HG02678 (cell line): ENCODE measurements at regions not wholly inside any gene's neighbourhood (a gene's known extent, or its start where the extent isn't known, plus 50 kb on each side); places are given as distances from the start of the nearest gene placed in this dataset.
A peak's percentile ranks its signal among the peaks of the same experiment; 100 is the strongest.

ENCODE experiments used
- ATAC-seq: cut with Tn5 transposase; IDR thresholded peaks from one replicate; pipeline ENCODE4 v1.9.1; 2021; ENCODE audit warnings: mild to moderate bottlenecking, moderate library complexity; ENCODE audit not compliant: unreplicated experiment

DNA sequence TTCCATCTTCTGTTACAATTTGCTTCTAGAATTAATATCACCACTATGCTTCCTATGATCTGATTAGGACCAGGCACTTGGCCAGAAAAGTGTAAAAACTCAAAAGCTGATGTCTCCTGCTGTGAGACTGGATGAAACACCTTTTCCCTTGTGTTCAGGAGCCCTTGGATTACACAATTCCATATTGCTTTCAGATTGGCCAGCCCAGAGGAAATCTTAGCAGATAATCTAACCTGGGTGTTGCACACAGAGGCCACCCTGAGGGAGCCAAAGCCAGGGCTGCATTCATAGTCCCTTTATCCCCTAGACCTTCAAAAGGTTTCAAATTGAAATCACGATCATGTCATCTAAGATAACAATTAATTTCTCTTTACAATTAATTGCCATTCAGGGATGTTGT, 94.1 kb upstream of the SELENOP start:
- no peak for ATAC-seq

GRCh38 chr5:42900734-42901133, 89.0 kb upstream of the SELENOP start:
- ATAC-seq = no peak

GRCh38 chr5:42898760-42899159, 87.1 kb upstream of the SELENOP start:
- no peak for ATAC-seq

GRCh38 chr5:42896523-42896922, 84.8 kb upstream of the SELENOP start:
- no peak for ATAC-seq

DNA sequence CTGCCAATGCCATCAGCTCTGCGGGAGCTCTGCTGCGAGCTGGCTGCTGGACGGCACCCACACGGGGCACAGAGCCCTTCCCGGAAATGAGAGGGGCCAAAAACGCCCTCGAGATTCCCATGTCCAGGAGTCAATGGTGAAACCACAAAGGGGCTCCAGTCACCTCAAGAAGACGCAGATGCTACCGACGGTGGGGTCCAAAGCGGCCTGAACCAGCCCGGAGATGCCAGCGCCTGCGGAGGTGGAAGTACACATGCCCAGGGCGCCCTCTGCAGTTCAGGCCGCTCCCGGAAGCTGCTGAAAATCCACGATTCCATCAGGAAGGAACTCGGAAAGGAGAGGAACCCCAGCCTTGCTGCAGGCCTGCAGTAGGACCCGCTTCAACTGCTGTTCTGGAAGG, 82.4 kb upstream of the SELENOP start:
- ATAC-seq = no peak

DNA sequence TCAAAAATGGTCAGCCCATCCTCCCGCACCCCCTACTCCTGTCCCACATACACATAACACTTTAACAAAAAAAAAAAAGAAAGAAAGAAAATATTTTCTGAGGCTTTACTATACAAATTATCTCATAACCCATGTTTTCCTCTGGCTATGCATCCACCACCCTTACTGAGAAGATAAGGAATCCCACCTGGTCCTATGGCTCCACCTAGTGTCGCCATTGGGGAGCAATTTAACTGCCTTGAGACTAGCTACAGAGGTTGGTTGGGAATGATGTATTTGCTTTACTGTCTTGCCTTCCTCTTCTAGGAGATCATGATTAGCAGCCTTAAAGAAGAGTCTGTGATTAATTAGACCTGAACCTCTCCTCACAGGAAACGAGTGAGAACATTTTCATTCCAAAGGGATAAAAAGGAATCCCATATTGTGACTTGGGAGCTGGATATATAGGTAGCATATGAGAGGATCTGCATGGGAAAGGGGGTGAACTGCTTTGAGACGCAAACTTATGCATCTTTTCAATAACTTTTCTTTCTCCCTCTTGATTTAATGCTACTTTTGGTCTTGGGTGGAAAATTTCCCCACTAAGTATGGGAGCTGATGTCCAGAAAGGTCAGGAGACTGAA, 77.7 kb upstream of the SELENOP start:
- ATAC-seq = peak; percentile 90

GRCh38 chr5:42888771-42889170, 77.1 kb upstream of the SELENOP start:
- no peak for ATAC-seq

GRCh38 chr5:42887575-42887974, 75.9 kb upstream of the SELENOP start:
- no peak for ATAC-seq

GRCh38 chr5:42887097-42887496, 75.4 kb upstream of the SELENOP start:
- no peak for ATAC-seq

GRCh38 chr5:42886635-42887034, 74.9 kb upstream of the SELENOP start:
- no peak for ATAC-seq

DNA sequence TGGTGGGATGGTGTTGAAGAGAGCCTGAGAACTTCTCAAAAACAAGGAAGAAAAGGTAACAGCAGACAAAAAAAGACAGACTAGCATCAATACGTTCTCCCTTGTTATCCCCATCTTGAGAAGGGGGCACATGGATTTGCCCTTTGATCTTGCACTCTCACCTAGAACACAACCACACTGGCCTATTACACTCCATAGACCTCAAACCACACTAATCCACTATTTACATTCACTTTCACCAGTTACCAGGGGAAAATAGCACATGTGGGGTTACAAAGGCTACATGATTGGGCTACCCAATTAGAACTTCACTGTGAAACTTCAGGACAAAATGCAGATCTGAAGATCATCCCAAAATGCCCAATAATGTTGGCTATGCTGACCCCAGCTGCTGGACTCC, 72.6 kb upstream of the SELENOP start:
- no peak for ATAC-seq

DNA sequence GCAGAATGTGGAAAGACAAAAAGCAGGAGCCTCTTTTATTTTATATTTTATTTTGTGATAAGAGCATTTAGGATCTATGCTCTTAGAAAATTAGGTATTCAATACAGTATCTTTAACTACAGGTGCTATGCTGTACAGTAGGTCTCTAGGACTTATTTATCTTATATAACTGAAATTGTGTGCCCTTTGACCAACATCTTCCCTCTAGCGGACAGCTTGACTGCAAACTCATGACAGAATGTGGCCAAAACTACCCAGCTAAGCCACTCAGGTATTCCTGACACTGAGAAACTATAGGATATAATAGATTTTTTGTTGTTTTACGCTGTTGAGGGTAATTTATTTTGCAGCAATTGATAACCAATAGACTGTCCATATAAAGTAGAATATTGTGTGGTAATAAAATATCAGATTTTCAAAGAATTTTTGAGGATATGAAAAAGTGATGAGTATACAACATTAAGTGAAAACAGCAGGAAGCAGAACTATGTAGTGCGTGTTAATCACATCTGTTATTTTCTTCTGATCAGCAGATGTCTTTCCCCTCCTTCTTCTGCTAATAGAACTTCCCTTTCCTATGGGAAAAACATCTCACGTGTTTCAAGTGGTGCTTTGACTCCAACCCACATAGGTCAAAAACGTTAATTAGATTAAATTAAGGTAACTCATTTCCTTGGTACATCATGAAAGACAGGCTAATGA, 69.9 kb upstream of the SELENOP start:
- no peak for ATAC-seq

GRCh38 chr5:42880496-42881150, 68.9 kb upstream of the SELENOP start:
- no peak for ATAC-seq

GRCh38 chr5:42879291-42879690, 67.6 kb upstream of the SELENOP start:
- ATAC-seq = no peak

- ATAC-seq = no peak
Measured at GRCh38 chr5:42878550-42878949, 66.9 kb upstream of the SELENOP start.

DNA sequence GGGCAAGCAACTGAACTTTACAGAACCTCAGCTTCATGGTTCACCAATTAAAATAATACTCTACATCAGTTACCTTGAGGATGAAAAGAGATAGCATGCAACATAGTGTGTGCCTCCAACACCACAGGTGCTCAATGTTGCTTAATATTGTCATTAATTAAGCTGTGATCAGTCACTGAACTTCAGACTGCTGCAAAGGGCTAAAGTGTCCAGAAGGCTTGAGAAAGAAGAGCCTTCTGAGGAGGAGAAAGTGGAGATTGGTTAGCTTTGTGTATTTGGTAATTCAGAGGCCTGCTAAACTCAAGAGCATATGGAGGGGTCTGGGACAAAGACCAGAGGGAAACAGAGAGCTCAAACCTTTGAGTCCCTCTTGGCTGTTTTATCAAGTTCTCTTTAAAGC, 66.3 kb upstream of the SELENOP start:
- no peak for ATAC-seq

DNA sequence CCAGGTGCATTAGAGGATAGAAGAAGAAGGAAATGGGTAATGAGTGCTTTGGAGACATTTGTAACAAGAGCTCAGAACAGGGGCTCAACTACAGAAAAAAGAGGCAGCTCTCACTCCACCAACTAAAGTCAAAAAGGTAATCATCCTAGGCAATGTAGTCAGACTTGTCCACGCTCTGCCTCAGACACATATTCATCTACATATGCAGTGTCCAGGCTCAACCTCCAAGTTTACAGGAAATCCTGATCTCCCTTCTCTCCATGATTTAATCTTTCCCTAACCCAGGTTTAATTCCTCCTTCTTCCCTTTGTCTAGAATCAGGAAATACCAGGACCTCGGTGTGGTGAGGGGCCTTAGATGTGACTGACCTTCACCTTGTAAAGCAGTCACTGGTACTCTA, 65.7 kb upstream of the SELENOP start:
- no peak for ATAC-seq

DNA sequence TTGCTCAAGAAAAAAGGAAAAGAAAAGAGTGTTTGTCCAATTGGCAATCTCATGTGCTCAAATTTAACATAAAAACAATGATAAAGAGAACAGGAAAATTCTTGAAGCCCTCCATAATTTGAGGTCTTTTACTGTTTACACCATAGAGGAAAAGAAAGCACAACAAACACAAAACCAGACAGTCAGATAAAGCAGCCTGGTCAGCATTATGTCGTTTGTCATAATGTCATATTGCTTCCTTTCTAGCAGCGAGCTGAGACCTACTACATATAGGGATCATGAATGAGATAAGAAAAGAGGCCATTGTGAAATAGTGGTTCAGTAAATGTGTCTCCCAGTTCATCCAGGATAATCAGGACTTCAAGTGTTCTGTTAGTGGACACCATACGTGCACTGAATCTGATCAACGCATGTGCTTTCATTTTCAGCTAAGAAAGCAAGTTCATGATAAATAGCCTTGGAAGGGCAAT, 64.7 kb upstream of the SELENOP start:
- no peak for ATAC-seq

GRCh38 chr5:42875785-42876374, 64.2 kb upstream of the SELENOP start:
- ATAC-seq = no peak

GRCh38 chr5:42875211-42875610, 63.5 kb upstream of the SELENOP start:
- ATAC-seq = no peak

- no peak for ATAC-seq
Measured at GRCh38 chr5:42874621-42875198, 63.0 kb upstream of the SELENOP start.
